Mesenchymal stem cell (in vitro differentiated cells and primary cell): ENCODE measurements at regions not wholly inside any gene's neighbourhood (a gene's known extent, or its start where the extent isn't known, plus 50 kb on each side); places are given as distances from the start of the nearest gene placed in this dataset.

Experiments used
- DNase-seq: peaks from one replicate; pipeline ENCODE4 v3.0.0-alpha.2; 2013
- H2AFZ ChIP-seq: one replicate; pipeline ENCODE4 v1.6.1; 2013; ENCODE audit warnings: low read depth, mild to moderate bottlenecking, control low read depth, inconsistent platforms, low read length, moderate library complexity
- H2AK5ac ChIP-seq: 2 replicates; pipeline ENCODE4 v1.6.1; 2013; ENCODE audit warnings: low read length, moderate library complexity, mild to moderate bottlenecking, inconsistent platforms; ENCODE audit not compliant: severe bottlenecking
- H2BK120ac ChIP-seq: one replicate; pipeline ENCODE4 v1.6.1; 2013; ENCODE audit warnings: low read depth, mild to moderate bottlenecking, inconsistent platforms, low read length, moderate library complexity
- H2BK12ac ChIP-seq, 2 experiments: one replicate each; pipeline ENCODE4 v1.6.1; 2013; ENCODE audit warnings: inconsistent platforms in 2 of 2, low read length in 2 of 2, mild to moderate bottlenecking in 2 of 2, moderate library complexity in 2 of 2, control low read depth in 1 of 2
- H2BK15ac ChIP-seq: one replicate; pipeline ENCODE4 v1.6.1; 2013; ENCODE audit warnings: mild to moderate bottlenecking, low read depth, inconsistent platforms; ENCODE audit not compliant: poor library complexity, severe bottlenecking
- H2BK5ac ChIP-seq: 2 replicates; pipeline ENCODE4 v1.6.1; 2013; ENCODE audit warnings: low read depth, mild to moderate bottlenecking, low read length, control low read depth, inconsistent platforms; ENCODE audit not compliant: poor library complexity, severe bottlenecking
- H3K14ac ChIP-seq, 2 experiments: one replicate each; pipeline ENCODE4 v1.6.1; 2013; ENCODE audit warnings: inconsistent platforms in 2 of 2, low read length in 2 of 2, control low read depth in 1 of 2, mild to moderate bottlenecking in 1 of 2, moderate library complexity in 1 of 2
- H3K18ac ChIP-seq, 2 experiments: one replicate each; pipeline ENCODE4 v1.6.1; 2013; ENCODE audit warnings: inconsistent platforms in 2 of 2, low read length in 2 of 2, control low read depth in 1 of 2, low read depth in 1 of 2, mild to moderate bottlenecking in 1 of 2
- H3K23ac ChIP-seq, 2 experiments: one replicate each; pipeline ENCODE4 v1.6.1; 2013; ENCODE audit warnings: inconsistent platforms in 2 of 2, low read length in 2 of 2, mild to moderate bottlenecking in 2 of 2, moderate library complexity in 2 of 2, control low read depth in 1 of 2
- H3K27ac ChIP-seq: 2 replicates; pipeline ENCODE4 v1.5.1; 2013; ENCODE audit warnings: mild to moderate bottlenecking, moderate library complexity, low read length, control low read depth, inconsistent platforms; ENCODE audit not compliant: poor library complexity, severe bottlenecking
- H3K27me3 ChIP-seq, 2 experiments: 2 replicates each; pipeline versions ENCODE4 v1.6.1 to v1.7.0; 2013; ENCODE audit warnings: low read length in 2 of 2, mild to moderate bottlenecking in 2 of 2, moderate library complexity in 2 of 2, control low read depth in 1 of 2, inconsistent platforms in 1 of 2; ENCODE audit not compliant: control insufficient read depth in 1 of 2, insufficient read depth in 1 of 2
- H3K36me3 ChIP-seq, 2 experiments: 2 replicates each; pipeline versions ENCODE4 v1.6.1 to v1.7.0; 2013; ENCODE audit warnings: low read length in 2 of 2, control low read depth in 1 of 2, inconsistent platforms in 1 of 2, low read depth in 1 of 2, mild to moderate bottlenecking in 1 of 2; ENCODE audit not compliant: insufficient read depth in 2 of 2, control insufficient read depth in 1 of 2
- H3K4ac ChIP-seq, 2 experiments: one replicate each; pipeline ENCODE4 v1.6.1; 2013; ENCODE audit warnings: inconsistent platforms in 2 of 2, low read length in 2 of 2, mild to moderate bottlenecking in 2 of 2, moderate library complexity in 2 of 2, control low read depth in 1 of 2, low read depth in 1 of 2
- H3K4me1 ChIP-seq: 2 replicates; pipeline ENCODE4 v1.6.1; 2013; ENCODE audit warnings: low read depth, low read length, control low read depth; ENCODE audit not compliant: control insufficient read depth, insufficient read depth
- H3K4me2 ChIP-seq: 2 replicates; pipeline ENCODE4 v1.6.1; 2013; ENCODE audit warnings: low read length, mild to moderate bottlenecking, inconsistent platforms; ENCODE audit not compliant: poor library complexity, severe bottlenecking
- H3K4me3 ChIP-seq, 2 experiments: 2 replicates each; pipeline versions ENCODE4 v1.5.1 to v1.7.0; 2013; ENCODE audit warnings: low read length in 2 of 2, mild to moderate bottlenecking in 2 of 2, control low read depth in 1 of 2, low read depth in 1 of 2; ENCODE audit not compliant: insufficient read depth in 1 of 2
- H3K79me1 ChIP-seq: replicated peaks from 2 replicates; pipeline ENCODE4 v1.6.1; 2013; ENCODE audit warnings: mild to moderate bottlenecking, control low read depth, low read length, inconsistent platforms; ENCODE audit not compliant: poor library complexity, severe bottlenecking
- H3K9ac ChIP-seq: 2 replicates; pipeline ENCODE4 v1.7.0; 2013; ENCODE audit warnings: mild to moderate bottlenecking, low read length, moderate library complexity
- H3K9me3 ChIP-seq: 2 replicates; pipeline ENCODE4 v1.7.0; 2013; ENCODE audit warnings: mild to moderate bottlenecking, low read length; ENCODE audit not compliant: control insufficient read depth
- H4K8ac ChIP-seq: one replicate; pipeline ENCODE4 v1.6.1; 2013; ENCODE audit warnings: inconsistent platforms, mild to moderate bottlenecking, low read length, moderate library complexity
- H4K91ac ChIP-seq: one replicate; pipeline ENCODE4 v1.6.1; 2013; ENCODE audit warnings: mild to moderate bottlenecking, low read length, inconsistent platforms
- WGBS: methylation state at CpG from one replicate; pipeline ENCODE4 v1.1.7; 2013; ENCODE audit warnings: mixed read lengths; 5-methylcytosine and 5-hydroxymethylcytosine counted together

DNA sequence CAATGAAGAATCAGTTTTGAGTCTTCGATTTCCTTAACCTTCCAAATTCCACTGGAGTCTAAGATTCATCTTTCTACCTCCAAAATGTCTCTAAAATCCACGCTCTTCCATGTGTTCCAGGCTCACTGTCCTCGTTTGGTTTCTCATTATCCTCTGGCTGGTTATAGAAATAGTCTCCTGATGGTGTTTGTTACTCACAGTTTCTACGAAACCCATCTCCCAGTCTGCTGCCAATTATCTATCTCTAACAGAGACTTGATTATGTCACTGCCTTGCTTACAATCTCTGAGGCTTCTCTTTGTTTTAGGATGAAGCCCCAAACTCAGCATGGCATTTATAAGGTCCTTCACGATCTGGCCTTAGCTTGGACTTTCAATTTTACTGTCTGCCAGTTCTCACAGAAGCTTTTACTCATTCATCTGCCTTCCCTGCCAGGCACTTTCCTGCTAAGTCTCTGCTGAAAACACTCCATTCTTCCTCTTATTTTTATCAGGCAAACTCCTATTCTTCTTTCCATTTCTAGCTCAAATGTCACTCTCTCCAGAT is 339.6 kb upstream of the SGCD start:
- H2AK5ac ChIP-seq, result no peak overlapping the region
- H2BK15ac ChIP-seq, result no peak overlapping the region
- H3K4me2 ChIP-seq, result no peak overlapping the region
- no peak for DNase-seq
- no peaks in the 10 kb centered on the region for H3K36me3 ChIP-seq
- H3K4me1 ChIP-seq, result no peaks in the 10 kb centered on the region
- H3K23ac ChIP-seq, result no peak overlapping the region
- no peaks in the 10 kb centered on the region for H3K9me3 ChIP-seq
- H2BK5ac ChIP-seq, result no peak overlapping the region
- no peak overlapping the region for H3K14ac ChIP-seq
- H3K9ac ChIP-seq, result no peak overlapping the region
- H3K27me3 ChIP-seq, result no peaks in the 10 kb centered on the region
- no peak overlapping the region for H2BK120ac ChIP-seq
- H3K18ac ChIP-seq, result no peak overlapping the region
- no peak overlapping the region for H3K4me3 ChIP-seq
- 61% methylated on average over 5 of the region's 5 CpGs for WGBS
- no peak overlapping the region for H2BK12ac ChIP-seq
- no peak overlapping the region for H3K27ac ChIP-seq
- H2AFZ ChIP-seq, result no peak overlapping the region
- H4K8ac ChIP-seq, result no peak overlapping the region
- no peaks in the 10 kb centered on the region for H3K79me1 ChIP-seq
- H4K91ac ChIP-seq, result no peak overlapping the region
- H3K4ac ChIP-seq, result no peak overlapping the region

DNA sequence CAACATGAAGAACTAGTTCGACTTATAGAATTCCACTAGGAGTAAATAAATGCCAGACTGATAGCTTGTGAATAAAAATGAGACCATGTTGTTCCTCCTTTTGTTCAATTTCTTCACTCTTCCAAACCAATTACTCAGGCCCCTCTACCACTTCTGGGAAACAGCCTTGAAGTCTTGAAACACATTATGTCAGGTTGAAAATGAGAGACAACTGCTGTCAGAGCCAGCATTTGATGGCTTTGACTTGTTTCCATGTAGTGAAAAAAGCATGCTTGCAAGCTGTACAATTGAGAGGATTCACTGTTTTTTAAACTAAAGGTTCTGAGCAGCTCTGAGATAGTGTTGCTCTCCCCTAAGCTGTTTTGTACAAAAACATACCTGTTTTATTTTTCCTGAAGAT is 337.1 kb upstream of the SGCD start:
- H3K14ac ChIP-seq, result no peak overlapping the region
- no peaks in the 10 kb centered on the region for H3K79me1 ChIP-seq
- no peak overlapping the region for H4K91ac ChIP-seq
- no peak overlapping the region for H3K27ac ChIP-seq
- H3K9me3 ChIP-seq, result no peaks in the 10 kb centered on the region
- H2BK12ac ChIP-seq, result no peak overlapping the region
- no peak overlapping the region for H3K23ac ChIP-seq
- no peak overlapping the region for H3K9ac ChIP-seq
- H2BK5ac ChIP-seq, result no peak overlapping the region
- no peak overlapping the region for H2AK5ac ChIP-seq
- H3K4me2 ChIP-seq, result no peak overlapping the region
- no peak overlapping the region for H2AFZ ChIP-seq
- no peak for DNase-seq
- H3K27me3 ChIP-seq, result no peaks in the 10 kb centered on the region
- no peak overlapping the region for H3K4me3 ChIP-seq
- H3K4ac ChIP-seq, result no peak overlapping the region
- H4K8ac ChIP-seq, result no peak overlapping the region
- no peaks in the 10 kb centered on the region for H3K36me3 ChIP-seq
- H3K4me1 ChIP-seq, result no peaks in the 10 kb centered on the region
- no peak overlapping the region for H2BK15ac ChIP-seq
- H2BK120ac ChIP-seq, result no peak overlapping the region
- no peak overlapping the region for H3K18ac ChIP-seq
- WGBS, result no CpG with 5 or more reads among the region's 1 CpG

DNA sequence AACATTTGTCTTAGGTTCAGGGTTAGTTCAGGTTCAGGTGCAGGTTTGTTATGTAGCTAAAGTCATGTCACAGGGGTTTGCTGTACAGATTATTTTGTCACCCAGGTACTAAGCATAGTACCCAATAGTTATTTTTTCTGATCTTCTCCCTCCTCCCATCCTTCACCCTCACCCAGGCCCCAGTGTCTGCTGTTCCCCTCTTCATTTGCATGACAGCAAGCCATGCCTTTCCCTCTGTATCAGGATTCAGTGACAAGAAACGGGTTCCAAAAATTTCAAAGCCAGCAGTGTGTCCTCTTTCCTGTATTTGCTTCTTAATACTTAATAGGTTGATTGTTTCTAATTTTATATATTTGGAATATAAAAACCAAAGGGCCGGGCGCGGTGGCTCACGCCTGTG is 330.8 kb upstream of the SGCD start:
- DNase-seq, result no peak
- Histone ChIP-seq H2BK12ac (no peak overlapping the region), H4K91ac (no peak overlapping the region), H3K9ac (no peak overlapping the region), H2BK15ac (no peak overlapping the region), H3K18ac (no peak overlapping the region), H2BK5ac (no peak overlapping the region), H3K4me3 (no peak overlapping the region), H3K4ac (no peak overlapping the region), H3K27me3 (no peaks in the 10 kb centered on the region), H3K79me1 (no peaks in the 10 kb centered on the region), H3K27ac (no peak overlapping the region), H3K14ac (no peak overlapping the region), H2BK120ac (no peak overlapping the region), H3K4me1 (no peaks in the 10 kb centered on the region), H3K9me3 (no peaks in the 10 kb centered on the region), H3K23ac (no peak overlapping the region), H2AFZ (no peak overlapping the region), H3K36me3 (no peaks in the 10 kb centered on the region), H3K4me2 (no peak overlapping the region), H2AK5ac (no peak overlapping the region), H4K8ac (no peak overlapping the region)
- WGBS, result no CpG with 5 or more reads among the region's 5 CpGs

DNA sequence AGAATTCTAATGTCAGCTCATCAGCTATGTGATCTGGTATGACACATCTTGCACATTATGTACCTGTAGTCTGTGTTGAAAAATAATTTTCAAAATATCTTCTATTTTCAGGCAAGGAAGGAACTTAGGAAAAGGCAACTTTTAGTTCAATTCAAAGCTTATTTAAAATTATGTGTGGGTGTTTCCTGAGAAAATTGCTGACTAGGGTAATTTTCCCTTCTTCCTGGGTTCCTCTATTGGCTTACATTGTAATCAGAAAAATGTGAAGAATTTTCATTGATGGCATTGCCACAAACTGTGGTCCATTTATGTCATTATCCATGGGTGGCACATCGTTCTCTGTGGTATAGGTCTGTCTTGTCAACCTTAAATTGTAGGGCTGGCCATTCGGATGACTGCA is 328.7 kb upstream of the SGCD start:
- Histone ChIP-seq H3K27me3 (no peaks in the 10 kb centered on the region), H2BK120ac (no peak overlapping the region), H2AFZ (no peak overlapping the region), H3K36me3 (no peaks in the 10 kb centered on the region), H3K9me3 (no peaks in the 10 kb centered on the region), H3K4me1 (no peaks in the 10 kb centered on the region), H3K18ac (no peak overlapping the region), H3K9ac (no peak overlapping the region), H3K14ac (no peak overlapping the region), H3K27ac (no peak overlapping the region), H2BK5ac (no peak overlapping the region), H4K8ac (no peak overlapping the region), H3K4ac (no peak overlapping the region), H2BK12ac (no peak overlapping the region), H4K91ac (no peak overlapping the region), H3K23ac (no peak overlapping the region), H3K4me2 (no peak overlapping the region), H3K79me1 (no peaks in the 10 kb centered on the region), H2AK5ac (no peak overlapping the region), H2BK15ac (no peak overlapping the region), H3K4me3 (no peak overlapping the region)
- WGBS, result 36% methylated on average over 1 of the region's 2 CpGs
- DNase-seq, result no peak
